HG03066 (cell line): ENCODE measurements at regions not wholly inside any gene's neighbourhood (a gene's known extent, or its start where the extent isn't known, plus 50 kb on each side); places are given as distances from the start of the nearest gene placed in this dataset.
"Not testable (repeated sequence)": the region's sequence is repeated elsewhere in the genome, so short reads cannot be mapped to it uniquely, and the experiment has no call there.

Source experiments
- ATAC-seq: cut with Tn5 transposase; IDR thresholded peaks from one replicate; pipeline ENCODE4 v1.9.1; 2021; ENCODE audit warnings: low read depth; ENCODE audit not compliant: unreplicated experiment

DNA sequence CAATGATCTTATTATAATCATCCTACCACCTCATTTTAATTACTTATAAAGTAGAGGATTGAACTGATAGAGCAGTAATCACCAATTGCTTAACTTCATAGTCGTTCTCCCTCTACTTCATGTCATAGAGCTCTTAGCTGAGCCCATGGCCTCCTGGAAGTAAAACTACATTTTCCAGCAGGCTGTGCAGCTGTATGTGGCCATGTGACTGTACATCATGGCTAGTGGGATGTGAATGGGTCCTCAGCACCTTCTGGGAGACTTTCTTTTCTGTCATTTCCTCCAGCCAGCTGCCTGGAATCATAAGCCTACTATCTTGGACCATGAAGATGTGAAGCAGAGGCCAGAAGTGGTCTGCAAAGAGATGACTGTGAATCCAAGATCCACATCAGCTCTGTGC, 128.7 kb upstream of the SKOR2 start:
- ATAC-seq: no peak

DNA sequence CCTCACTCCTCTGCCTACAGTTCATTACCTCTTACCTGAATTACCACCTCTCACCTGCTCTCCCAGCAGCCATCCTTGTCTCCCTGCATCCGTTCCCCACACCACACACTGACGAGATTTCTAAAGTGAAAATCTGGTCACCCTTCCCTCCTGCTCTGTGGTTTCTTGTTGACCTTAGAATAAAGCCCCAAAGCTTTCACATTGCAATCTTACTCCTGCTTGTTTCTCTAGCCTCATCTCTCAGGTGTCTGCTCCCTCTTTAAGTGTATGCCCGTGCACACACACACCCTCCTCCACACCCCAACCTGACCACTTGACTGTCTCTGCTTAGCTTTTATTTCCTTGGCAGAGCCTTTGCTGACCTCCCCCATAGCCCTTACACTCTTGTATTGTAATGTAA, 122.0 kb upstream of the SKOR2 start:
- ATAC-seq: no peak

DNA sequence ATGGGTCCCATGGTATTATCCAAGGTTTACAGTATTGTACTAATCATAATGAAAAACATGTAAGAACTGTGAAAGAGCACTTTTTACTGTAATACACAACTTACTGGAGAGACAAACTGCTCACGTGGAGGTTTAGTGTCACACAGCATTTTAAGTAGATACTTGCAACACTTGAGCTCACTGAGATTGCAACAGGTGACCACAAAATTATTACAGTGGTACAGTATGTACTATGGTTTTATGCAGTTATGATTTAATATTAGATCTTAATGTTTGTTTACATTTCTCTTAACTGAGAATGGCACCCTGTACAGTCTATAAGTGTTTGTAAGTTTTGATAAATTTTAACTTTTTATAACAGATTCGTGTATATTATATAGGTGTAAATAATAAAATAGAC, 118.6 kb upstream of the SKOR2 start:
- ATAC-seq: no peak

DNA sequence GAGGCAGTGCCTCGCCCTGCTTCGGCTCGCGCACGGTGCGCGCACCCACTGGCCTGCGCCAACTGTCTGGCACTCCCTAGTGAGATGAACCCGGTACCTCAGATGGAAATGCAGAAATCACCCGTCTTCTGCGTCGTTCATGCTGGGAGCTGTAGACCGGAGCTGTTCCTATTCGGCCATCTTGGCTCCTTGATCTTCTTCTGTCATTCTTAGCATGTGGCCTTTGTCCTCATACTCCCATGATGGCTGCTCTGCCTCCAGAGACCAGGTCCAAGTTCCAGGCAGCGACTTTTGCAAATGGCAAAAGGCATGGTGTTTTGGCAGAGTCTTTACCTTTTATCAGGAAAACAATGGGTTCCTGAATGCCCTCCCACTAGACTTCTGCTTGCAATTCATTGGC, 102.6 kb upstream of the SKOR2 start:
- ATAC-seq: not testable (repeated sequence)

DNA sequence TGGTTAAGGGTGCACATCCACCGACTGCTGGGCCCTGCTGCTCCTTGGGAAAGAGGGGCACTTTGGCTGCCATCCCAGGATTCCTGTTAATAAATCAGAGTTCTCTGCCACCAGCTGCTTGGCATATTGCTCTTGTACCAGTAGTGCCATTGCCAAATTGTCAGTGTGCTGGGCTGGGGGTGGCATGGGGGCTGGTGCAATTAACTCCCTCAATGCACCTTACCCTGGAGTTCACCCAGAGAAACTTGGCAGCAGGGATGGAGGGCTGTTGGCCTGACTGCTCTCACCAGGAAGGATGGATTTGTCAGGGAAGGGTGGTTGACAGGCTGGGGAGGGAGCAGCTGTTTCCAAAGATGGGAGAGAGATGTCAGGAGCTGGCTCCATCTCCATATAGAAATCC, 94.6 kb upstream of the SKOR2 start:
- no peak for ATAC-seq

DNA sequence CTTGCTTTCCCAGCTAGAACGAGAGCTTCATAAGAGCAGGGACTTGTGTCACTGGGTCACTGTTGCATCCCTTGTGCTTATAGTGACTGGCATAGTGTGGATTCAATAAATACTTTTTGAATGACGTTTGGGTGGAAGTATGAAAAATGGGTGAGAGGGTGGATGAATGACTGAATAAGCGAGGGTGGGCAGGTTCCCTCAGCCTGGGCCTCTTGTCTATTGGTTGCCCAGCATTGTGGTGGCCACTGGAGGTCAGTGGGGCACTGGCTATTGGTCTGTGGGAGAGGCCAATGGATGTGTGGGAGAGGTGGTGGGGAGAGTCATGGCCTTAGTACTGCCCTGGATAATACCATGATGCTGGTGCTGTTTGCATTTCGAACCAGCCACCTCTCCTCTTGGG, 93.8 kb upstream of the SKOR2 start:
- no peak for ATAC-seq

DNA sequence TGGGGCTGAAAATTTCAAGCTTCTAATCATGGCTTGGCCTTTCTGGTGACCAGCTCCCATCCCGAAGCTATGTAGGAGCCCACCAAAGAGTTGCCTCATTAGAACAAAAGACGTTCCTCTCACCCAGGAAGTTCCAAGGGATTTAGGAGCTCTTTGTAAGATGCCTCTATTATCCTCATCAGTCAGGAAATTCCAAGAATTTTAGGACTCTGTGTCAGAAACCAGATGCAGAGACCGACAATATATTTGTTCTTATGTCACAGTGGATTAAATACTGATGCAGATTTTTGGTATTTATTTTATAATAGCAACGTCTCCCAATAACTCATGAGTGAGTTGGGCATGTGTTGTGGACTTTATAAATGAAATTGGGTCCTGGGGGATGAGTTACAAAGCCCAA, 91.8 kb upstream of the SKOR2 start:
- ATAC-seq: no peak

DNA sequence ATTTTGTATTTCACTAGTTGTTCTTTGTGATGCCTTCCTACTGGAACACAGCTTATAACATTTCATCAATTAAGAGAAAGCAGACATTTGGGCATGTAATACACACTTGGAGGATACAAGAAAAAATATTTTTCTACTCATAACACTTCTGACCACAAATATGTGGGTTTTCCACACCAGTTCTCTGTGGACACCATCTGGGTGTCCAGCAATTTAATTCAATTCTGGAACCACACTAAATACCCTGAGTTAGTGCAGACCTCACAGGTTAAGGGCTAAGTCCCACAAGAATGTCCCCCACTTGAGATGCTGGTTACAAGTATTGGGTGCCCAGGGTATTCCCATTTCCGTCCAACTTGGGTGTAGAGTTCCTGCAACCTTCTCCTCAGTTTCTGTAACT, 91.1 kb upstream of the SKOR2 start:
- ATAC-seq: no peak

DNA sequence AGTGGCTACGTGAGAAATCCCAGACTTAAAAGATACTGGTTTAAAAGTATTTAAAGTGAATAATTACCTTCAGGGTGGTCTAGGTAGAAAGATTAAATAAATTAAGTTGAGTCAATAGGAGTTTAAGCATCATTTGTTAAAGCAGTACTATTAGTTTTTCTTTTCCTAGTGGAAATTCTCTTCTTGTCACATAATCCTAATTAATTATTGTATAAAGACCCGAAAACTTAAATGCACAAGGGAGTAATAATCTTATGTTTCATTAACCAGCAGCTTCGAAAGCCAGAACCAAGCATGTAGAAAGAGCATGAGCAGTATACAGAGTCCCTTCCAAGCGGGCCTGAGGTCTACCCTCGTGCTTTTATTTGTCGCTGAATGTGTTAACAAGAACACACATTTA, 90.2 kb upstream of the SKOR2 start:
- ATAC-seq: no peak

DNA sequence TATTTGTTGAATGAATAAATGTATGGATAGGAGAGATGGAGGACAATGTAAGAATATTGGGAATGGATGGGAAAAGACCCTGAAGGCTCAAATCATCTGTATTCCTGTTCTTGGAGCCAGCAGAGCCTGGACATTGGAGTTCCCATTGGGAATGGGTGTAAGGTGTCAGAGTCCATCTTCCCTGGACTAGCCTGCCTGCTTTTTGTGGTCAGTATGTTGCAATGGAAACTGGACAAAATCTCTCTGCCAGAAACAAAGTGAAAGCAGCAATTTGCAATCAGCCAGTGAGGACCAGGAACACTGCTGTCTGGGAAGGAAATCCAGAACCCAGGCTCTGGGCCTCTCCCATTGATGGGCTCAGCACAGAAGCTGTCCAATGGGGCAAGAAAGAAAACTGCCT, 83.5 kb upstream of the SKOR2 start:
- ATAC-seq: no peak

DNA sequence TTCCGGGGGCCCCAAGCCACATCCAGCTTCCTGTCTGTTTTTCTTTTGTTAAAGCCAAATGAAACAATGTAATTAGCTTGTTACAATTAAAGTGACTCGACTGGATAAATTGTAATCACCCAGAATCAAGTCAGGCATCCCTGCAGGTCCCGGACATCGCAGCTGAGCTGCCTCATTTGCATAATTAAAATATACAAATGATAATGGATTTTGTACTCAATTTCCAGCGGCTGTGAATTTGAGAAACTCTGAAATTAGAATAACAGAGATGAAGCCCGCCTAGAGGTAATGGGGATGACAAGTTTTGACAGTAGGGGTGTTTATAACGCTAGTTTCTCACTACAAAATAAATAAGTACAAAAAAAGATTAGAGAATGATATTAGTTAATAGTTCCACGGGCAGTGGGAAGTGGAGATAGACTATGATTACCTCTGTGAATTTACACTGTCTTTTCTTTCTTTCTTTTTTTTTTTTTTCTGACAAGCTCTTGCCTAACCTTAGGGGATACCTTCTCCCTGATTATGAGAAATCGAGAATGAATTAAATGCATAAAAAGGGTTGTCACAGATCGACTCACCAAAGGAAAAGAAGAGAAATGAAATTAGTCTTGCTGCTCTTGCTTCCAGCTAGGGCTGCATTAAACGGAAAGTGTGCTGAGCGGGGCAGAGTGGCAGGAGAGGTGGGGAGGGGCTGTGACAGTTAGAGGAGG, 82.6 kb upstream of the SKOR2 start:
- ATAC-seq: no peak

DNA sequence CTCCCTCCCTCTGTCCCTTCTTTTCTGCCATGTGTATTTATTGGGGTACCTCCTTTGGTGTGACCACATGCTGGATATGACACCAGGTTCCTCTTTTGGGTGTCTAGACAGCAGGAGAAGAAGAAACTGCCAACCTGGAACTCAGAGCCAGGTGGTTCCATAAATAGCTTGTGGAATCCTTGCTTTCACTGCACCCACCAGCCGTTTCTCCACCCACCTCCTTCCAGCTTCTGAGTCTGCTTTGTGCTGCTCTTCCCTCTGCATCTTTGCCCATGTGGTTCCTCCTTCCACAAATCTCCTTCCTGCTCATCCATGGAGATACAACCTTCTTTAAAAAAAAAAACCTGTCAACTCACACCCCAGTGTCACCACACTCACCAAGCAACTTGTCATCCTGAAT, 80.2 kb upstream of the SKOR2 start:
- ATAC-seq: no peak

DNA sequence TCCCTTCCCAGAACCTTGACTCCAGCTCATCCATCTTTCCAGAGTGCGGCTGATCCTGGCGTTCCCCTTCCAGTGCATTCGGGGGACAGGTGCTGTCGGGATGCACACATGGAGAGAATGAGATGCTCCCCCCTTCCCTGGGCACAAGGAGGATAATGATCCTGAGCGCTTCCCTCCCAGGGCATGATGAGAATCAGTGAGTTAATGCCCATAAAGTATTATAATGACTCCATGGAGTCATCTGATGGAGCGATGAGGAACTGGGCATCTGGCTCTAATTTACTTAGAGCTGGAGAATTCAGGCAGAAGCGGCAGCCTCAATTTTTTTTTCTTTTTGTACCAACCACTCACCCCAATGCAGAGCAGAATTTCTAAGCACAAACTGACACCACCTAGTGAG, 79.6 kb upstream of the SKOR2 start:
- no peak for ATAC-seq

DNA sequence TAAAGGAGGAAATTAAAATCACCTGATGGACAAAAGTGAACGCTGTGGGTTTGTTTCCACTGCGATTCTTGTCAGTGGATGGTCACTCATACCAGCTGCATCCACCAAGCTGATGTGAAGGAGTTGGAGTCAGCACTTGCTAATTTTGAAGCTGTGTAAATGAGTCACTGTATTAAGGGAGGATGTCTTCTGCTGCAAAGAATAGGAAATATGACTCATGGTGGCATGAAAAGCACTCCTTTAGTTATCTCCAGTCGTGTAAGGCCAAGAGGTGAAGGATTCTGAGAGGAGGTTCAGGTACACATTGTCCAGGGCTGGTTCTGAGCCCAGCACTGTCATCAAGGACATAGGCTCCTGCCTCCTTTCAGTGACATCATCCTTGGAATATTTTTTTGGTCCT, 71.7 kb upstream of the SKOR2 start:
- no peak for ATAC-seq

DNA sequence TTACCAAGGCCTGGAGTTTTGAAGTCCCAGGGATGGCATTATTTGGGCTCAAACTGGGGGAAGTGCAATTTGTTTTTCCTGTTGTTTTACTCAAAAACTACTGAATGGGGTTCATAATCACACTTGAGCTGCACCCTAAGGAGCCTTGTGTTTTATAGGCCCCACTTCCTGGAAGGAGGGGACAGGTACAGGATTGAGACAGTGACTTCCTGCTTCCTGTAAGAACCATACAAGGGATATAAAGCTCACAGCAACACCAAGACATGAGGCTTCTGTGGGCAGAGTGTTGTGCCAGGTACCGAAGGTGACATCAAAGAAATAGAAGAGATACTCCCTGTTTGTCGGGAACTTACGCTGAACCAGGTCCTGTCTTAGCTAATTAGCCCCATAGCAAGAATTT, 70.4 kb upstream of the SKOR2 start:
- ATAC-seq: no peak

DNA sequence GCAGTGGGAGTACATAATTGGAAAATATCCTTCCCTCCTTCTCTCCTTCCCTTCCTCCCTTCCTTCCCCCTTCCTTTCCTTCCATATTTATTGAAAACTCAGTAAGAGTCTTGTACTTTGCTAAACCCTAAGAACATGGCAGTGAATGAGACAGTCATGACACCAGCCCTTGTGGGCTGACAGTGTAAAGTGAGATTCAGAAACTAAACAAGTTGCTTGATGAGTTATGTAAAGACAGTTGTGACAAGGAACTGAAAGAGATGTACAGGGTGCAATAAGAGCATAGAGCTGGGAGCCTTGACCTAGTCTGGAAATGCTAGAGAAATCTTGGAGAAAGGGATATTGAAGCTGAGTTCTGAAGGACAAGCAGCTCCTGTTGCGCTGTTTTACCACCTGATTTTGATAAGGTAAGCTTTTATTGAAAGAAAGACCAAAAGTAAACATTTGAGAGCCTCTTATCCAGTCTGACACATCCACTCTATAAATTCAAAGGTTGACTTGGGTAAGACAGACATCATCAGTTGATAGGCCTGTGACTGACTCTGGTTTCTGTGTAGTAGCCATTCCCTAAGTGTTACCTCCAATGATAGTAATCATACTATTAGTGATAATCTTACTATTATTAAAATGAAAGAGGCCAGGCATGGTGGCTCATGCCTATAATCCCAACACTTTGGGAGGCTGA, 66.5 kb upstream of the SKOR2 start:
- no peak for ATAC-seq

DNA sequence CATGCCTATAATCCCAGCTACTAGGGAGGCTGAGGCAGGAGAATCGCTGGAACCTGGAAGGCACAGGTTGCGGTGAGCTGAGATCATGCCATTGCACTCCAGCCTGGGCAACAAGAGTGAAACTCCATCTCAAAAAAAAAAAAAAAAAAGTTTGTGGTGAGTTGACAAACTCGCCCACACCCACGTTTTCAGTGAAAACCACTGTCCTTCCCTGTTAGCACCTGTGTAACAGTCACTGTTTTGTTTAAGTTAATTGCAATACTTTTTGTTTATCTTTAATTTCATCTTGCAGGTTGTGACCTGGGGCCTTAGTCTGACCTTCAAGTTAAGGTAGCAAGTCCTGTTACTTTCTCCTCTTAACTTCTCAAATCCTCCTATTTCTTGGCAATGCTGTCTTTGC, 65.5 kb upstream of the SKOR2 start:
- ATAC-seq: no peak

DNA sequence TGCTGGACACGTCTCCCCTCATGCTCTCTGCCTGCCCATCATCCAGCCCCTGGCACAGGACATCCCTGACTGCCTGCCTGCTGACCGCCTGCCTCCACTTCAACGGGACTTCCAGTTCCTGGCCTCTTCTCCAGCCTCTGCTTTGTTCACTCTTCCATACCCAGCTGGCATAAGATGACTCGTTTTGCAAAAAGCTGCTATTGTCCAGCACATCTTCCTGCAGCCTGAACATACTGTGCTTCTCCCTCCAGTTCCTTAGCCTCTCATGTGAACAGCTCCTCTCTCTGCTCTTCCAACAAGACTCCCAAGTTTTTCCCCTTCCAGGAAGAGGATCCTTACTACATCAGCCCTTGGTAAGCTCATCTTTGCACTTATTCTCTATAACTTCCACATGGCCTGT, 62.4 kb upstream of the SKOR2 start:
- no peak for ATAC-seq

DNA sequence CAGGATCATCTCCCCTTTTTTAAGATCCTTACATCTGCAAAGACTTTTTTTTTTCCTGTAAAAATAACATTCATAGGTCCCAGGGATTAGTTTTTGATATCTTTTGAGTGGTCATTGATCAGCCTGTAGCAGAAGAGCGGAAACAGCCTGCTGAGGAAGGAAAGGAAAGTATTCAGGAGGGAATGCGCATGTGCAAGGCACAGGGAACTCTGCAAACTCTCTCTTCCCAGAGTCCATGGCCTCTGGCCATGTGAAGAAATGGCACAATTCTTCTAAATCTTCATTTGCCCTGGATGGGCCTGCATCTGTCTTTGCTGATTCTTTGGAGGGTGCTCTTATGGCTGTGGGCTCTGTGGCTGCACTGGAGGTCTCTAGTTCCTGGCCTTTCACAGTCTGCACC, 60.1 kb upstream of the SKOR2 start:
- no peak for ATAC-seq
